Stimulated activated CD4-positive, alpha-beta T cell treated with anti-CD3 and anti-CD28 coated beads, Interleukin-2, amount 100 ng/mL, for 4 hours (primary cell): ENCODE measurements at regions not wholly inside any gene's neighbourhood (a gene's known extent, or its start where the extent isn't known, plus 50 kb on each side); places are given as distances from the start of the nearest gene placed in this dataset.
A peak's percentile ranks its signal among the peaks of the same experiment; 100 is the strongest.

ENCODE experiments used
- DNase-seq: peaks from one replicate; pipeline ENCODE4 v3.0.0-alpha.2; 2020; ENCODE audit warnings: low read depth

DNA sequence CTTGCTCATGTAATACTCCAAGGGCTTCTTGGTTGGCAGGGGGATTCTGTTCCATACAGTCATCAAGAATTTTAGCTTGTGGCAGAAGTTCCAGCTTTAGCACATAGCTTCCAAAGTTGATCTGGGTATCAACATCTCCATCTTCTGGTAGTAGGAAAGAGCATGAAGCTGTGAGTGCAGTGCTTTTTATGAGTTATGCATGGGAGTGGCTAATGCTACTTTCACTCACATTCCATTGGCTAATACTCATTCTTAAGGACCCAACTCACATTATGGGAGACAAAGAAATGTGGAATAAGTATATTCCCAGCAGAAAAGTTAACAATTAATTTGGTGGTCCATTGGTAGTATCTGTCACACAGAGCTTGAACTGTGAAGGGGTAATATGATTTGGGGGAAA is 194.2 kb upstream of the CHD1 start:
- no peak for DNase-seq

DNA sequence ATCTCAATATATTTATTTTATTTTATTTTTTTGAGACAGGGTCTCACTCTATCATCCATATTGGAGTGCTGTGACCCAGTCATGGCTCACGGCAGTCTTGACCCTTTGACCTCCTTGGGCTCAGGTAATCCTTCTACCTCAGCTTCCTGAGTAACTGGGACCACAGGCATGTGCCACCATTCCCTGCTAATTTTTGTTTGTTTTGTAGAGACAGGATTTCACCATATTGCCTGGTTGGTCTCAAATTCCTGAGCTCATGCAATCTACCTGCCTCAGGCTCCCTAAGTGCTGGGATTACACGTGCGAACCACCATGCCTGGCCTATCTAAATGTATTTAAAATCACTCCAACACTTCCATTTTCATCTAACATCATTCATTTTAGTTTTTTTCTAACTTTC is 190.5 kb upstream of the CHD1 start:
- DNase-seq = no peak

DNA sequence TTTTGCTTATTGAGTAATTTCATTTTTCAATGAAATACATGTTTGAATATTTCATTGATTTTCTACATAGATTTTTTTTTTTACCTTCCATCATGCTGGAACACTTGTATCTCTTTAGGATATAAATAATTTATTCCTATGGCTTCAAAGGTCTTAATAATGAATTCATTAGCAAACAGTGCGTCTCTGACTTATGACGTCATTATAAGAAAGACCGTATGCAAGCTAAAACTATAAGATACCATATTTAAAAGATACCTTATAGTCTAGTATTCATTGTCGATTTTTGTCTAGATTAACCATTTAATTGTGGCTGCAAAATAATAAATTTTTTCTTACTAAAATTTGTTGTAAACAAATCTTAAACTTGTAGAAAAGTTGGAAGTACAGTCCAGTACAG is 187.7 kb upstream of the CHD1 start:
- no peak for DNase-seq

DNA sequence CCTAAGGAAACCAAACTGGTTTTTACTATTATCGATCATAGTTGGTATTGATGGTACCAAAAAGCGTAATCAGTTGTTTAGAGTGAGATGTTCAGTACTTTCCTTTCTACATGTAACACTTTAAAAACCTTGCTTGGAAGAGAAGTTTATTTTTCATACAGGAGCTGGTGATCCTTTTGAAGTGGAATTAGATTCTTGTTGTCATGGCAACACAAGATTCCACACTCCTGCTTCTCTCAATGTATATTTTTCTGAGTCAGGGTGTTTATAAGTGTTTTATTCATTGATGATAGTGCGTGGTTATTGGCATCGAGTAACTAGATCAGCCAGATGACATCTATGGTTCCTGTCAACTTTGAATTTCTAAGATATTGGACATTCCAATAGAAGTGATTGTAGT is 181.1 kb upstream of the CHD1 start:
- DNase-seq = no peak

DNA sequence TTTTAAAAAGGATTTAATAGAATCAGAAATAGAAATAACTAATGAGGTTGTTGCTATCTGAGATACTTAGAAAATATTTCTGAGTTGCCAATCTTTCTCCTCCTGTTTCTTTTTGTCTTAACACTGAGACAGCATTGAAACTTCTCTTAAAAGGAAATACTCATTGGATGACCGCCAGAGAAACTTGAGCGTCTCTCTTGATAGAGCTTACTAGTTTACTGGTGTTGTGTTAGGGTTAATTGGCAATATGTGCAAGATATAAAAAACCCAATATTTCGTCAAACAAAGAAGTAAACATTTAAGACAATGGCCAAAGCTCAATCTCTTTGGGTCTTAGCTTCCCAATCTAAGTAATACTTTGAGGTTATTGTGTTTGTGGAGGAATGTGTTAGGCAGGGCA is 176.4 kb upstream of the CHD1 start:
- no peak for DNase-seq

DNA sequence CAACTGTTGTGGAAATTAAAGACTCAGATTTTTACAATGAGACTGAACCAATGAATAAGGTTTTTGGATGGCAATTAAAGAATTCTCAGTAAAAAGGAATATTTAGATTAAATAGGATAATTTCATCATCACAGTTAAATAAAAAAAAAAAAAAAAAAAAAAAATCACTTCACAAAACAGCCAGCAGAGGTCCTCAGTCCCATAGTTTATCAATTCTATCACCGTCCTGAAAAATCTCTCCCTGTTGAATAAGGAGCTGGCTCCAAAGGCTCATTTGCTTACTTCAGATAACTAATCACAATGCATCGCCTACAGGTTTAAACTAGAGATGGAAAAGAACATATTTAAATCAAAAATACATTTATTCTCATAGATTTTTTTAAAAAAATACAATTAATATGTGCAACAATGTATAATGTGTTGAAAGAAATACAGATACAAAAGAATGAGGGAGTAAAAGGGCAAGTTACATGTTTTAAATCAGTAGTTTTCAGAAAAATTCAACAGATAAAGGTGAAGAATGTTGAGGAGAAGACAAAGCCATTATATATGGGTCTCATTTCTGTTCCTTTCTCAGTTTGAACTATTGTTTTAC is 175.8 kb upstream of the CHD1 start:
- no peak for DNase-seq

DNA sequence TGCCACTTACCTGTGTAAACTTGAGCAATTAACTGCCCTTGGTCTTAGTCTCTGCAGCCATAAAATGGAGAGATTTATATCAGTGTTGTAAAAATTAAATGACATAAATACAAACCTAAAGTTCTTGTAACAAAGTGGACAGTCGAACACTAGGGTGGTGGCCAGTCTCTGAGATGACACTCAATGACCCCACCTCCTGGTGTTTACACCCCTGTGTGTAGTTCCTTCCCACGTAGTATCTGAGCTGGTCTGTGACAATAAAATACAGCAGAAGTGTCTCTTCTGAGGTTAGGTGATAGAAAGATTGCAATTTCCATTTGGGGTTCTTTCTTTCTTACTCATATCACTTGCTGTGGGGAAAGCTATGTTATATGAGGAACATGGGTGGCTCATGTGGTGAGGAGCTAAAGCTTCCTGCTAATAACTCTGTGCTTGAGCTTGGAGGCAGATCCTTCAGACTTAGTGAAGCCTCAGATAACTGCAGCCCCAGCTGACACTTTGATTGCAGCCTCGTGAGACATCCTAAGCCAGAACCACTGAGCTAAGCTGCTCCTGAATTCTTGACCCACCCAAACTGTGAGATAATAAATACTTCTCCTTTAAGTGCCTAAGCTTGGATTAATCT is 173.4 kb upstream of the CHD1 start:
- DNase-seq = no peak

DNA sequence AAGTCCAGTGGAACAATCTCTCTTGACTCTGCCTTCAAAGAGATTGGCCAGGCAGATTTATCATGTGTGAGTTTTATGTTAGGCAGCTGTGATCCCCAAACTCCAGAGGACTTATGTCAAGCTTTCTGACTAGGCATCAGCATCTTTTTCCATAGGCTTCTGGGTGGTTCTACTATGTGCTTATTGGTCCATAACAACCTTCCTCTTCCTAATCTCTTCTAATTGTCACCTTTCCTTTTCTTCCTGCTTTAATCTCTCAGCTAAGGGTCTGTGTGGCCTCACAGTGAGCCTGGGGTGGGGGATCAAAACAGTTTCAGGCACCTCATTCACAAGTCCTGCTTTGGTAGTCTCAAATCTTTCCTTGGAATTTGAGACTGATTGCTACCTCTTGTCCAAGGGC is 170.9 kb upstream of the CHD1 start:
- DNase-seq = no peak

DNA sequence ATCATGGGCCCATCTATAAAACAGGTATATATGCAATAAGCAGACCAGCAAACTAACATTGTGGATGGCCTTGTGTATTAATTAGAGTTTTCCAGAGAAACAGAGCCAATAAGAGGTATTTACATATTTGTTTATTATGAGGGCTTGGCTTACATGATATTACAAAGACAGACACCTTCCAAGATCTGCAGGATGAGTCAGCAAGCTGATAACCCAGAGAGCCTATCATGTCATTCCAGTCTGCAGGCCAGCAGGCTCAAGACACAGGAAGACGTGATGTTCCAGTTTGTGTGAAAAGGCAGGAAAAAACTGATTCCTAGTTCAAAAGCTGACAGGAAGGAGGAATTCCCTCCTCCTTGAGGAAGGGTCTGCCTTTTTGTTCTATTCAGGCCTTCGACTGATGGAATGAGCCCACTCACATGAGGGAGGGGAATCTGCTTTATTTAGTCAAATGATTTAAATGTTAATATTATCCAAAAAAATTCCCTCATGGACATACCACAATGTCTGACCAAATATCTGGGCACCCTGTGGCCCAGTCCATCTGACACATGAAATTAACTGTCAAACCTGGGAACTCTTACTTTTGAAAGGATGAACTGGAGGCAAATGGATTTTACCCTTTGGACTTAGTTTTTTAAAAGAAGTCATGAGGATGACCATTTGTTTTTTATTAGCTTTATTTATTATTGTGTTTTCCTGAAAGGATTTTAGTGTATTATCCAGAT is 161.2 kb upstream of the CHD1 start:
- DNase-seq = no peak

DNA sequence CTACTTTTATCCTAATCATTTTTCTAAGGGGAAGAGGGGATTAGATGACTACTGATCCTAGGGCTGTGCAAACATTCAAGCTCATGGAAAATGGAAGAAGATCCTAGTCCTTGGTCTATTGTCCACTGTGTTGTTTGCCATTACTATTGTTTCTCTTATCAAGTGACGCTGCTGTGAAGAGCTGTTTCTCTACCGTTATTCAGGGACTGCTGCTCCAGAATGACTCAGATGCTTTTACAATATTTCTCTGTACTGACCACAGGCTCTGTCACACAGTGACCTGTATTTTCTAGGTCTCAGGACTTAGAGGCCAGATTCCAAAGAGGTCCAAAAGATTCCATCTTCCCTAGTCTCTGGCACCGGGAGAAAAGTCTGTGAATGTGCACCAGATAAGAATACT is 159.5 kb upstream of the CHD1 start:
- DNase-seq = no peak

DNA sequence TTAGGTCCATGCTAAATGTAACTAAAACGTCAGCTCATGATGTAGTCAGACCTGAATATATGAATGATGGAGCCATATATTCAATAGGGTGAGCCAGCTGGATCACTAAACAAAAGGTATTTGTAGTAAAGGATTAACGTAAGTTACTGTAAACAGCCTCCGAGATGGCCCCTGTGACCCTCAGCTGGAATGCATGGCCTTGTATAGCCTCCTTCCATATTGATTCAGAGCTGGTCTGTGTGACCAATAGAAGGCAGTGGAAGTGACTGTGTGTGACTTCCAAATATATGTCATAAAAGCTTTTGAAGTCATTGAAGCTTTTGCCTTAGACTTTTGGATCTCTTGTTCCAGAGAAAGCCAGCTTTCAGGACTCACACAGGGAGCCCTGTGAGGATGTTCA is 154.4 kb upstream of the CHD1 start:
- DNase-seq = no peak

DNA sequence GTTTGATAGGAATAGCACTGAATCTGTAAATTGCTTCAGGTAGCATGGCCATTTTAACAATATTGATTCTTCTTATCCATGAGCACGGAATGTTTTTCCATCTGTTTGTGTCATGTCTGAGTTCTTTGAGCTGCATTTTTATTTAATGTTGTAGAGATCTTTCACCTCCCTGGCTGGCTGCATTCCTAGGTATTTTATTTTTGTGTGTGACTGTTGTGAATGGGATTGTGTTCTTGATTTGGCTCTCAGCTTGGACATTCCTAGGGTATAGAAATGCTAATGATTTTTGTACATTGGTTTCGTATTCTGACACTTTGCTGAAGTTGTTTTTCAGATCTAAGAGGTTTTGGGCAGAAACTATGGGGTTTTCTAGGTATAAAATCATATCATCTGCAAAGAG is 152.9 kb upstream of the CHD1 start:
- no peak for DNase-seq

DNA sequence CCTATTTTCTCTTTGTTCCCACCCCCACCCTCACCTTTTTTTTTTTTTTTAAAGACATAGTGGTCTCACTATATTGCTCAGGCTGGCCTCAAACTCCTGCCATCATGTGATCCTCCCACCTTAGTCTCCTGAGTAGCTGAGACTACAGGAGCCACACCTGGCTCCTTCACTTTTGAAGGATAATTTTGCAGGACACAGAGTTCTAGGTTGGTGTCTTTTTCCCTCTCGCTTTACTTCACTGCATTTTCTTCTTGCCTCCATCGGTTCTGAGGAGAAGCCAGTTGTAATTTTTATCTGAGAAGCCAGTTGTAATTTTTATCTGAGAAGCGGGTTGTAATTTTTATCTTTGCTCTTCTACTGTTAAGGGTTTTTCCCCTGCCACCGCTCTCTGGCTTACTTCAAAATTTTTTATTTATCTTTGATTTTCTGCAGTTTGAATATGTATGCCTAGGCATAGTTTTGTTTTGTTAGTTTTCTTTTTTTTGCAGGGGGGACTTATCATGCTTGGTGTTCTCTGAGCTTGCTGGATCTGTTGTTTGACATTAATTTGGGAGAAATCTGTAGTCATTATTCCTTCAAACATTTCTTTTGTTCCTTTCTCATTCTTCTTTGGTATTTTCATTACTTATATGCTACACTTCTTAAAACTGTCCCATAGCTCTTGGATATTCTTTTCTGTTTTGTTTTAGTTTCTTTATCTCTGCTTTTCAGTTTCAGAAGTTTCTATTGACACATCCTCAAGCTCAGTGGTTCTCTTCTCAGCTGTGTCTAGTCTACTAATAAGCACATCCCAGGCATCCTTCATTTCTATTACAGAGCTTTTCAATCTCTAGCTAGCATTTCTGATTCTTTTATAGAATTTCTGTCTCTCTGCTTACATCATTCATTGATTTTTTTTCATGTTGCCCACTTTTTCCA is 148.2 kb upstream of the CHD1 start:
- DNase-seq = no peak

DNA sequence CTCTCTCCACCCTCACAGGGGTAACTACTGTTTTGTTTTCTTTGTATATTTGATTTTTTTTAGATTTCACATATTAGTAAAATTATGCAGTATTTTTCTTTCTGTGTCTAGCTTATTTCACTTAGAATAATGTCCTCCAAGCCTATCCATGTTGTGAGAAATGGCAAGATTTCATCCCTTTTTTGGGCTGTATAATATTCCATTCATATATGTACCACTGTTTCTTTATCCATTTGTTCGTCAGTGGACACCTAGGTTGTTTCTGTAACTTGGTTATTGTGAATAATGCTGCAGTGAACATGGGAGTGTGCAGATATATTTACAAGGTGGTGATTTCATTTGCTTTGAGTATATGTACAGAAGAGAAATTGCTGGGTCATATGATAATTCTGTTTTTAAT is 144.0 kb upstream of the CHD1 start:
- no peak for DNase-seq

DNA sequence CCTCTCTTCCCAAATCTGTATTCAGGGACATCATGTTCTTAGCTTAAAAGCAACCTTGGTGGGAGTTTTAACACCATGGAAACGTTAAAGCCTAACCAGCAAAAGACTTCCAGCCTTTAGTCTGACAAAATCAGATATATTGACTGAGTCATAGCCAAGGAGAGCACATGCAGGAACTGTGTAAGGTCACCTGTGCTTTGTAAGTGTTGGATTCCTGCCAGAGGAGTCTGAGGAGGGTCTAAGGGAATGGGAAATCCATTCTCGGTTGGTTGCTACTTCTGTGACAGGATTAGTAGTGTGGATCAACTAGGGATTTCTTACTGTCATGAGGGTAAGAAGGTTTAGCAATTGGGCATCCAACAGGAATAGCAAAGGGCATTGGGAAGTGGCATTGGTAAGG is 142.0 kb upstream of the CHD1 start:
- no peak for DNase-seq

DNA sequence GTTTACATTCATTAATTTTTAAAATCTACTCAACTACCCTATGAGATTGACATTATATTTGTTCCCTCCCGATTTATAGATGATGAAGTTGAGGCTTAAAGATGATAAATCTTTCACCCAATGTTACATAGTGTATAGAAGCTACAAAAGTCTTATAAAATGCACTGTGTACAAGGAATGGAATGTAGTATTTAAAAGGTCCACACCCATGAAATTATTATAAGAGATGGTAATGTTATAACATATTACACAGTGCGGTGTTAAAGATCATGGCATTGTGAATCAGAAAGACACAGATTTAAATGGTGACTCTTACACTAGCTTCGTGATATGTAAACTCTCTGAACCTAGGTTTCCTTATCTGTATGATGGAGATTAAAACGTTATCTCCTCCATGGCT is 141.6 kb upstream of the CHD1 start:
- no peak for DNase-seq

DNA sequence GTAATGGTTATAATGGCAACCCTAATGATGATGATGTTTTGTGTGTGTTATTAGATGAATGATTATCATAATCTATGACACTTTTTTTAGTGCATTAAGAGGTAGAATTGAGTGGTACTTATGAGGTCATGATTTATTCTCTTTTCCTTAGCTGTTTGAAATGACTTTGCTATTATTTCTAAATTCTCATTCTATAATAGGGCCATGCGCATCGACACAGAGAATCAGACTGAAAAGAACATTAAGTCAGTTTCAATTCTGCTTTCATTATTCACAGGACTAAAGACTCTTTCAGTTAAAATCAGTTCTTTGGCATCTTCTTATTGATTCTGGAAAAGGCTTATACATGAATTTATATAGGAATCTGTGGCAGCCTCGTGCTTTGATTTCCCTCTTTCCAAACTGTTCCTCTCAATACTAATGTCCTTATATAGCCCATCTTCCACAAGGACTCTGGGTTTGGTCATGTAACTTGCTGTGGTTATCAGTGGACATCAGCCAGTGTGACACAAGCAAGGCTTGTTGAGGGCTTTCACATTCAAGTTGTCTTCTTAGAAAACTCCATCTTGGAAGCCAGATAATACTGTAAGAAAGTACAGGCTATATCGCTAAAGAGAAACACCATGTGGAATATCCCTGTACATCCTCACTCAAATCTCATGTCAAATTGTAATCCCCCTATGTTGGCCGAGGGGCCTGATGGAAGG is 140.3 kb upstream of the CHD1 start:
- no peak for DNase-seq

DNA sequence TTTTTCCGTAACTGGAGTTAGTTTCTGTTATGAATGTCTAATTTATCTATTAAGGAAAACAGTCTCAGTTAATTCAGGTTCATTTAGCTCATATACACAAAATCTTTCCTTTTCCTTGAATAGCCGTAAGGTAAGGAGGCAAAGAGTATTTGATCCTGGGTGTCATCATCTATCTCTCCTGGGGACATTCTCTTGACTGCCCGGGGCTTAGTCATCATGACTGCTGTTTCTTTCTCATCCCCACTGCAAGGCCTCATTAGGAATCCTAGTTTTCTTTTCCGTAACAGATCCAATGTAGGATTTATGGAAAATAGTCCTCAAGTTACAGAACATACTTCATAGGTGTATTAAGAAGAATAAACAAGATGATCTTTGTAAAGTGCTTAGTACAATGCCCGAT is 134.9 kb upstream of the CHD1 start:
- no peak for DNase-seq

DNA sequence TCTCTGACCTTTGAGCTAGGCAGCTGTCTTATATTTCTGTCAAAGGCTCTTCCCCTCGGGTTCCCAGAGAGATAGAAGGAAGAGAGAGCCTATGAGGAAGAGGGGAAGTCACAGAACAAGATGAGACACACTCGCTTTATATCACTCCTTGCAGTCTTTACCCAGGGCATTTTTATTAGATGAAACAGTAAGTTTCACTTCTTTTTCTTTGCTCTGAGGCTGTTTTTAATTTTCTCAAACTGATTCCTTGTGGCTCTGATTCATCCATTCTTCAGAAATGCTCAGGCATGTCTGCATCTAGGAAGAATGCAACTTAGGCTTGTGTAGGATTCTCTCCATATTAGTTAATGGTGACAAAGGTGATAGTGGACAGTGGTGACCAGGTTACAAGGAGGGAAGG is 132.9 kb upstream of the CHD1 start:
- no peak for DNase-seq

DNA sequence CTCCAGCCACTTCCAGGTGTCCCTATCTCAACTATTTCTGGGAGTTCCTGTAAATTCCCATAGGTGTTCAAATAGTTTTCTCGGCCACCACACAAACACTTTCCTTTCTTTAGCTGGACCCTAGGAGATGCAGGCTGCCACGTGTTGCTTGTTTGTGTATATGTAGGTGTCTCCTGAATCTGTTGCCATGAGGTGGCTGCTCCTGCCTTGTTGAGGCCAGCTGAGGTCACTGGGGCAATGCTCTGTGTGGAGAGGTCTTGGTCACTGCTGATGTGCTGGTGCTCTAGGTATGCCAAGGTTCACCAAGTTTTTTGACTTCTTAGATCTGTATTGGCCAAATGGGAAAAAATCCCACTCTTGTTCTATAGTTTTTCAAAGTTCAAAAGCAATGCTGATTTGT is 132.5 kb upstream of the CHD1 start:
- DNase-seq = no peak

DNA sequence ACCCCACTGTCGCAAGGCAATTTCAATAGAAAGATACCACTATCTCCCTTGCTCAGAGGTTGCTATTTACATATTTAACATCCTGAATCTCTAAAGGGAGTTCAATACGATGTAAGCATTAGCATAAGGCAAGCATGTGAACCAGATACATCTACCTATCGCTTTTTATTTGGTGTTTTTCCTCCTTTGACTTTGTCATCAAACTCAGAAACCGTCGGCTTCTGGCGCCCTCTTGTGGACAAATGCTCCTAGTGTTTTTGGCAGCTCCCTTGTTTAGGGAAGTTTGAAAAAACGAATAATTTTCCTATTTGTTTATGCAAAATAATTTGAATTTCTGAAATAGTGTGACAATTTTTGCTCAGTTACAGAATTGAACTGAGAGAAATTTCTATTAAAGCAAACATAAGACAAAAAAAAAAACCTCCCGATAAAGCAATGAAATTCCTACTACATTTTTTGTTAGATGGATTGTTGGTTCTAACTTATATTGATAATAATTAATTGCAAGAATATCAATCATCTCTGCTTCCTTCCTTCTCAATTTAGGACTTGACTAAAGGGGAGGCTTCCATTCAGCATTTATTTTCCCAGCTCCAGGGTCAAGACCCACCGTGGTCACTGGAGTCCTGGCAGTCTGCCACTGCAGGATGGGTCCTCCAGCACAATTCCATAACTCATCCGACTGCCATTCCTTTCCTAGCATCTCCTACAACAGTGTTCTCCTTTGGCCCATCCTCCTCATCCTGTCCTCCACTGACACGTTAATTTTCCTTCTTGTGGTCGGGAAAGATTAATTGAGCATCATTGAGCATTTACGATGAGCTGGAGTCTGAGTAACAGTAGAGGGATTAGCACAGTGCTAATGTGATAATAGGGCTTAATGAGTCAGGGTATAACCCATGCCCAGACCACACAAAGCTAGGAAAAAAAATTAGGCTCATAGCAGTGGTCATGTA is 131.8 kb upstream of the CHD1 start:
- peak; percentile 76 for DNase-seq
